CD4-positive, alpha-beta T cell (primary cell): ENCODE measurements at regions not wholly inside any gene's neighbourhood (a gene's known extent, or its start where the extent isn't known, plus 50 kb on each side); places are given as distances from the start of the nearest gene placed in this dataset.
"Not testable (repeated sequence)": the region's sequence is repeated elsewhere in the genome, so short reads cannot be mapped to it uniquely, and the experiment has no call there.

ENCODE experiments used
- ATAC-seq: fragments of 200-7000 bp; cut with Tn5 transposase; one replicate; pipeline ENCODE4 v1.10.0; 2022; ENCODE audit warnings: mild to moderate bottlenecking; ENCODE audit not compliant: poor library complexity
- CTCF ChIA-PET: fragments of 350-600 bp; sonication (Branson Sonifier 250); formaldehyde crosslinking; loops from one replicate; lab custom pipeline; 2021; ENCODE audit warnings: antibody characterized with exemption, inconsistent platforms; lab: Charles Lee
- POLR2A ChIA-PET: fragments of 350-600 bp; sonication (Branson Sonifier 250); formaldehyde crosslinking; loops from one replicate; lab custom pipeline; 2021; ENCODE audit warnings: antibody characterized with exemption, inconsistent platforms; lab: Charles Lee
- DNase-seq, 14 experiments: peaks; one replicate each; pipeline ENCODE4 v3.0.0-alpha.2; 2013 to 2020; ENCODE audit warnings: mixed read lengths in 2 of 14
- H3K27ac ChIP-seq, 2 donors: one replicate each; pipeline versions ENCODE4 v1.5.1 to v1.7.0; 2013; ENCODE audit warnings: low read length in 2 of 2, low read depth in 1 of 2, mild to moderate bottlenecking in 1 of 2
- H3K27me3 ChIP-seq, 2 experiments: 1 replicate in 1 of 2; 2 replicates in 1 of 2; pipeline versions ENCODE4 v1.6.1 to v1.7.0; 2013; ENCODE audit warnings: low read length in 2 of 2, control low read depth in 1 of 2, mild to moderate bottlenecking in 1 of 2, moderate library complexity in 1 of 2; ENCODE audit not compliant: insufficient read depth in 2 of 2, control insufficient read depth in 1 of 2
- H3K36me3 ChIP-seq: one replicate; pipeline ENCODE4 v1.6.1; 2013; ENCODE audit warnings: low read length, control low read depth; ENCODE audit not compliant: insufficient read depth
- H3K4me1 ChIP-seq: one replicate; pipeline ENCODE4 v1.6.1; 2013; ENCODE audit warnings: low read length, control low read depth; ENCODE audit not compliant: insufficient read depth
- H3K4me3 ChIP-seq: one replicate; pipeline ENCODE4 v1.5.1; 2013; ENCODE audit warnings: mild to moderate bottlenecking, low read length, moderate library complexity
- H3K9me3 ChIP-seq, 2 experiments: 1 replicate in 1 of 2; 2 replicates in 1 of 2; pipeline versions ENCODE4 v1.6.1 to v1.7.0; 2013; ENCODE audit warnings: low read length in 2 of 2, mild to moderate bottlenecking in 2 of 2, control low read depth in 1 of 2, moderate library complexity in 1 of 2; ENCODE audit not compliant: control insufficient read depth in 1 of 2, insufficient read depth in 1 of 2
- H3K27ac Mint-ChIP-seq: one replicate; pipeline ENCODE4 v1.8.0; 2020; ENCODE audit warnings: mixed read lengths
- H3K27me3 Mint-ChIP-seq: one replicate; pipeline ENCODE4 v1.8.0; 2021; ENCODE audit warnings: mixed read lengths
- H3K36me3 Mint-ChIP-seq: one replicate; pipeline ENCODE4 v1.8.0; 2021; ENCODE audit warnings: low read depth, mixed read lengths
- H3K4me1 Mint-ChIP-seq: one replicate; pipeline ENCODE4 v1.8.0; 2021; ENCODE audit warnings: low read depth, mixed read lengths
- H3K4me3 Mint-ChIP-seq: one replicate; pipeline ENCODE4 v1.8.0; 2020; ENCODE audit warnings: mild to moderate bottlenecking, mixed read lengths
- H3K9me3 Mint-ChIP-seq: one replicate; pipeline ENCODE4 v1.8.0; 2020; ENCODE audit warnings: mixed read lengths
- intact Hi-C, 2 experiments: fragments of 100-400 bp; cut with DNase I in 1 of 2; cut with micrococcal nuclease in 1 of 2; formaldehyde crosslinking; loops; one replicate each; pipeline versions ENCODE4 v1.15.1 to v1.9.0; 2023 to 2025; cut with DNase I, micrococcal nuclease
- TF ChIP-seq, protein P1 (sequence below): fragments of 200-600 bp; IDR thresholded peaks from one replicate; pipeline ENCODE4 v1.8.0; 2022; ENCODE audit warnings: antibody characterized with exemption, mild to moderate bottlenecking

DNA sequence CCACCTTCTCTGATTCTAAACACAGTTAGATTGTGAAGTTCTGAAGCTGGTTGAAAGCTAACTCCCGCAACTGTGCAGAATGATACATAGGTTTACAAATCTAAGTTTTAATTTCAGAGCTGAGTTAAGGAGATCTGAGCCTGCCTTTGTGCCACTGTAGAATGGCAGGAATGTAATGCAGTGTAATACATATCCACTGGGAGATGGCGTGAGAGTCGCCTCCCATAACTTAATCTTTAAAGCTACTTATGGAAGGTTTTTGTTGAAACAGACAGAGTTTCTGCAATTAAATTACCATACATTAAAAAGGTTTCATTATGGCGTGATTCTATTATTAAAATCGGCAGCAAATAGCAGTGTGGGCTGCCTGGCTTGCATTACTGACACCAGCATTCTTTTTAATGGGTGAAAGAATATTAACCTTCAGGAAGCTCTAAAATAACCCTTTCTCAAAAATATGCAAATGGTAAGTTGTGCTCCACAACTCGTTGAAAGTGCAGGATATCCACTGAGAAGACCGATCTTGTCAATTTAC is 257.4 kb downstream of the OLFM4 start:
- Mint-ChIP-seq H3K4me1 (no peaks in the 10 kb centered on the region), H3K9me3 (peaks cover 4% of the 10 kb centered on the region), H3K36me3 (no peaks in the 10 kb centered on the region), H3K27ac (no peak overlapping the region), H3K27me3 (no peaks in the 10 kb centered on the region), H3K4me3 (no peak overlapping the region)
- ChIA-PET CTCF (no interaction called here), POLR2A (no interaction called here)
- DNase-seq (no peak), ATAC-seq (no peak)
- no peaks in the 10 kb centered on the region for H3K27me3 ChIP-seq
- H3K4me1 ChIP-seq, result no peaks in the 10 kb centered on the region
- no peak overlapping the region for H3K27ac ChIP-seq
- H3K36me3 ChIP-seq, result no peaks in the 10 kb centered on the region
- no peak overlapping the region for H3K4me3 ChIP-seq
- intact Hi-C loops, result no loop called here
- TF ChIP-seq, protein P1, sequence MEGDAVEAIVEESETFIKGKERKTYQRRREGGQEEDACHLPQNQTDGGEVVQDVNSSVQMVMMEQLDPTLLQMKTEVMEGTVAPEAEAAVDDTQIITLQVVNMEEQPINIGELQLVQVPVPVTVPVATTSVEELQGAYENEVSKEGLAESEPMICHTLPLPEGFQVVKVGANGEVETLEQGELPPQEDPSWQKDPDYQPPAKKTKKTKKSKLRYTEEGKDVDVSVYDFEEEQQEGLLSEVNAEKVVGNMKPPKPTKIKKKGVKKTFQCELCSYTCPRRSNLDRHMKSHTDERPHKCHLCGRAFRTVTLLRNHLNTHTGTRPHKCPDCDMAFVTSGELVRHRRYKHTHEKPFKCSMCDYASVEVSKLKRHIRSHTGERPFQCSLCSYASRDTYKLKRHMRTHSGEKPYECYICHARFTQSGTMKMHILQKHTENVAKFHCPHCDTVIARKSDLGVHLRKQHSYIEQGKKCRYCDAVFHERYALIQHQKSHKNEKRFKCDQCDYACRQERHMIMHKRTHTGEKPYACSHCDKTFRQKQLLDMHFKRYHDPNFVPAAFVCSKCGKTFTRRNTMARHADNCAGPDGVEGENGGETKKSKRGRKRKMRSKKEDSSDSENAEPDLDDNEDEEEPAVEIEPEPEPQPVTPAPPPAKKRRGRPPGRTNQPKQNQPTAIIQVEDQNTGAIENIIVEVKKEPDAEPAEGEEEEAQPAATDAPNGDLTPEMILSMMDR, result no peak
- no peaks in the 10 kb centered on the region for H3K9me3 ChIP-seq

DNA sequence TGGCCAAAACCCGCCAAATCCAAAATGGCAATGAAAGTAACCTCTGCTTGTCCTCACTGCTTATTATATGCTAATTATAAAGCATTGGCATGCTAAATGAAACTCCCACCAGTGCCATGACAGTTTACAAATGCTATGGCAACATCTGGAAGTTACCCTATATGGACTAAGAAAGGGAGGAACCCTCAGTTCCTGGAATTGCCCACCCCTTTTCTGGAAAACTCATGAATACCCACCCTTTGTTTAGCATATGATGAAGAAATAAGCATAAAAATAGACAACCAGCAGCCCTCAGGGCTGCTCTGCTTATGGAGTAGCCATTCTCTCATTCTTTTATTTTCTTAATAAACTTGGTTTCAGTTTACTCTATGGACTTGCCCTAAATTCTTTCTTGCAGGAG is 269.8 kb downstream of the OLFM4 start:
- intact Hi-C loops, result no loop called here
- Mint-ChIP-seq H3K27me3 (peaks cover 8% of the 10 kb centered on the region), H3K9me3 (peaks cover 7% of the 10 kb centered on the region), H3K4me3 (no peak overlapping the region), H3K27ac (no peak overlapping the region), H3K36me3 (no peaks in the 10 kb centered on the region), H3K4me1 (no peaks in the 10 kb centered on the region)
- Histone ChIP-seq H3K27me3 (no peaks in the 10 kb centered on the region), H3K27ac (no peak overlapping the region), H3K4me3 (no peak overlapping the region), H3K9me3 (no peaks in the 10 kb centered on the region), H3K4me1 (no peaks in the 10 kb centered on the region), H3K36me3 (no peaks in the 10 kb centered on the region)
- no peak for DNase-seq
- no peak for ATAC-seq
- TF ChIP-seq, protein P1, result no peak
- CTCF ChIA-PET, result no interaction called here
- POLR2A ChIA-PET, result no interaction called here

DNA sequence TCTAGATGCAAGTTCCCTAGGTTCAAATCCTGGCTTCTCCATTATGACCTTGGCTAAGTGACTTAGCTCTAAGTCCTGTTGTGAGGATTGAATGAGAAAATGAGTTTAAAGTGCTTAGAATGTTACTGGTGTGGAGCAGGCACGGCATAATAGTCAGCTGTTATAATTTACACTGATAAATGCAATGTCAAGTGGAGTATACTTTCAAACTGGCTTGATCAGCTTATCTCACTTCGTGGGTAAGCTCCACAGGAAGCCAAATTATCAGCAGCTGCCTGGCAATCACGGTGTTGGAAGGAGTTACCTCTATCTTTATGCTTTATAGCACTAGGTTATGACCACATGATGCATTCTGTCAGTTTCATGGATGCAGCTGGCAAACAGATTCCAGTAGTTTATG is 272.8 kb downstream of the OLFM4 start:
- intact Hi-C loops, result no loop called here
- Histone ChIP-seq H3K9me3 (no peaks in the 10 kb centered on the region), H3K4me3 (no peak overlapping the region), H3K4me1 (no peaks in the 10 kb centered on the region), H3K27ac (no peak overlapping the region), H3K27me3 (no peaks in the 10 kb centered on the region), H3K36me3 (no peaks in the 10 kb centered on the region)
- no peaks in the 10 kb centered on the region for H3K36me3 Mint-ChIP-seq
- POLR2A ChIA-PET, result no interaction called here
- H3K9me3 Mint-ChIP-seq, result peaks cover 2% of the 10 kb centered on the region
- CTCF ChIA-PET, result no interaction called here
- no peak overlapping the region for H3K4me3 Mint-ChIP-seq
- ATAC-seq, result no peak
- DNase-seq, result no peak
- H3K27me3 Mint-ChIP-seq, result no peaks in the 10 kb centered on the region
- no peak overlapping the region for H3K27ac Mint-ChIP-seq
- TF ChIP-seq, protein P1, result no peak
- no peaks in the 10 kb centered on the region for H3K4me1 Mint-ChIP-seq

- H3K4me1 Mint-ChIP-seq, H3K9me3 Mint-ChIP-seq, H3K4me3 Mint-ChIP-seq, DNase-seq, intact Hi-C loops, H3K36me3 ChIP-seq, H3K4me1 ChIP-seq, H3K4me3 ChIP-seq, H3K27me3 Mint-ChIP-seq, CTCF ChIA-PET, ATAC-seq, H3K27ac ChIP-seq, H3K27me3 ChIP-seq, POLR2A ChIA-PET, H3K9me3 ChIP-seq, H3K36me3 Mint-ChIP-seq, H3K27ac Mint-ChIP-seq: not testable (repeated sequence)
Observed at GRCh38 chr13:53305419-53305818, 276.8 kb downstream of the OLFM4 start.
